OCI-LY3 (cell line): ENCODE measurements at regions not wholly inside any gene's neighbourhood (a gene's known extent, or its start where the extent isn't known, plus 50 kb on each side); places are given as distances from the start of the nearest gene placed in this dataset.

ENCODE experiments used
- H2AFZ ChIP-seq: fragments of 200-600, 300-600 bp; shearing (Covaris generic); 2 replicates; pipeline ENCODE4 v1.6.0; 2014; ENCODE audit warnings: antibody characterized with exemption, low read depth, low read length
- H3K27ac ChIP-seq: fragments of 200-600, 300-600 bp; sonication (generic); 2 replicates; pipeline ENCODE4 v1.5.1; 2014; ENCODE audit warnings: mild to moderate bottlenecking, low read length, moderate library complexity, mixed read lengths
- H3K27me3 ChIP-seq: fragments of 200-600, 300-600 bp; sonication (generic); 2 replicates; pipeline ENCODE4 v1.6.1; 2014; ENCODE audit warnings: low read depth, low read length, mixed read lengths
- H3K36me3 ChIP-seq: fragments of 200-600, 300-600 bp; sonication (generic); replicated peaks from 2 replicates; pipeline ENCODE3; 2014; ENCODE audit warnings: low read depth, low read length, mixed read lengths
- H3K4me1 ChIP-seq: fragments of 300-600, 200-600 bp; sonication (generic); 2 replicates; pipeline ENCODE4 v1.6.1; 2014; ENCODE audit warnings: low read length, mixed read lengths
- H3K4me2 ChIP-seq: fragments of 200-600, 300-600 bp; sonication (generic); 2 replicates; pipeline ENCODE4 v1.6.1; 2014; ENCODE audit warnings: low read length, mixed read lengths
- H3K4me3 ChIP-seq: fragments of 300-600, 200-600 bp; sonication (generic); 2 replicates; pipeline ENCODE4 v1.5.1; 2014; ENCODE audit warnings: antibody characterized with exemption, mild to moderate bottlenecking, low read length, moderate library complexity
- H3K79me2 ChIP-seq: fragments of 300-600, 200-600 bp; shearing (Covaris generic); 2 replicates; pipeline ENCODE4 v1.6.1; 2014; ENCODE audit warnings: mild to moderate bottlenecking, low read length, mixed read lengths
- H3K9ac ChIP-seq: fragments of 300-600, 200-600 bp; shearing (Covaris generic); 2 replicates; pipeline ENCODE4 v1.6.0; 2014; ENCODE audit warnings: mild to moderate bottlenecking, low read length, moderate library complexity
- H3K9me3 ChIP-seq: fragments of 200-600, 300-600 bp; shearing (Covaris generic); 2 replicates; pipeline ENCODE4 v1.6.1; 2014; ENCODE audit warnings: low read length, mixed read lengths; ENCODE audit not compliant: insufficient read depth
- H4K20me1 ChIP-seq: fragments of 200-600, 300-600 bp; sonication (generic); 2 replicates; pipeline ENCODE4 v1.6.1; 2016; ENCODE audit warnings: low read length, mixed read lengths; ENCODE audit not compliant: insufficient read depth
- EZH2phosphoT487 ChIP-seq: fragments of 200-600 bp; shearing (Covaris generic); IDR thresholded peaks from 2 replicates; pipeline ENCODE4 v1.6.1; 2018; ENCODE audit warnings: antibody characterized with exemption, mixed run types, low read depth
- TF ChIP-seq, protein P1 (sequence below): fragments of 200-600, 300-600 bp; sonication (generic); IDR thresholded peaks from 2 replicates; pipeline ENCODE4 v1.5.1; 2014; ENCODE audit warnings: antibody characterized with exemption, low read length, low read depth

DNA sequence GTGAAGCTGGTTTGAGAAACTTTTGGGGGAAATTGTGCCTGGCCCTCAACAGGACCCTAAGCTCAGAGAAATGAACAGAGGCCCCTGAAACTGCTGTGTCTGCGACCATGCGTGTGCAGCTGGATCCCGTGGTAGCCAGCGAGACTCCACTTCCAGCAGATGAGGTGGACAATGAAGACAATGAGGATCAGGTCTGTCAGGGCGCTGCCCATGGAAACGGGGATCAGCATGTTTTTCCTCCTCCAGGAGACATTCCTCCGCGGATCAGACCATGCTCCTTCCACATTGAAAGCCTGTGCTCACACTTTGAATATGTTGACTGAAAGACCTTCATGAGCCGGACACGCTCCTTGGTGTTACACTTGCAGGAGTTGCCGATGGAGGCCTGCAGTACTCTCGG is 1439.8 kb upstream of the ALCAM start:
- Histone ChIP-seq H3K79me2 (no peaks in the 10 kb centered on the region), H3K9ac (no peak overlapping the region), H3K4me3 (no peak overlapping the region), H3K27me3 (no peaks in the 10 kb centered on the region), H3K4me2 (no peak overlapping the region), H3K27ac (no peak overlapping the region), H4K20me1 (no peaks in the 10 kb centered on the region), H3K36me3 (no peaks in the 10 kb centered on the region), H3K4me1 (no peaks in the 10 kb centered on the region), H3K9me3 (no peaks in the 10 kb centered on the region), H2AFZ (no peak overlapping the region)
- TF ChIP-seq, protein P1, sequence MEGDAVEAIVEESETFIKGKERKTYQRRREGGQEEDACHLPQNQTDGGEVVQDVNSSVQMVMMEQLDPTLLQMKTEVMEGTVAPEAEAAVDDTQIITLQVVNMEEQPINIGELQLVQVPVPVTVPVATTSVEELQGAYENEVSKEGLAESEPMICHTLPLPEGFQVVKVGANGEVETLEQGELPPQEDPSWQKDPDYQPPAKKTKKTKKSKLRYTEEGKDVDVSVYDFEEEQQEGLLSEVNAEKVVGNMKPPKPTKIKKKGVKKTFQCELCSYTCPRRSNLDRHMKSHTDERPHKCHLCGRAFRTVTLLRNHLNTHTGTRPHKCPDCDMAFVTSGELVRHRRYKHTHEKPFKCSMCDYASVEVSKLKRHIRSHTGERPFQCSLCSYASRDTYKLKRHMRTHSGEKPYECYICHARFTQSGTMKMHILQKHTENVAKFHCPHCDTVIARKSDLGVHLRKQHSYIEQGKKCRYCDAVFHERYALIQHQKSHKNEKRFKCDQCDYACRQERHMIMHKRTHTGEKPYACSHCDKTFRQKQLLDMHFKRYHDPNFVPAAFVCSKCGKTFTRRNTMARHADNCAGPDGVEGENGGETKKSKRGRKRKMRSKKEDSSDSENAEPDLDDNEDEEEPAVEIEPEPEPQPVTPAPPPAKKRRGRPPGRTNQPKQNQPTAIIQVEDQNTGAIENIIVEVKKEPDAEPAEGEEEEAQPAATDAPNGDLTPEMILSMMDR, result no peak
- no peak for TF ChIP-seq EZH2phosphoT487

DNA sequence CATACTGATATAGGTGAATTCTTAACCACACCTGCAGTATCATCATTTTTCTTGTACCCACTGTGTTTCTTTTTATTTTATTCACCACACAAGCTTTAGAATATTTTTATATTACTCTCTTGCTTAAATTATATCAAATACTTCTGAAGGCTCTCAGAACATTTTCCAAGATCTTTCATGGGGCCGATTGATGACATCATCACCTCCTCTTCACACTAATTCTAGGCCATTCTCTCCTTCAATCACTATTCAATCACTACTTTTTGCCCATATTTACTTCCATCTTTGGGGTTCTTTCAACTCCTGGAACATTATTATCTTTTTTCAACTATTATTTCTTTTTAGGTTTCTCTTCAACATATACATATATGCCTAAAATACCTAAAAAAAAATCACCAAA is 1438.8 kb upstream of the ALCAM start:
- no peak overlapping the region for H3K4me2 ChIP-seq
- H4K20me1 ChIP-seq, result no peaks in the 10 kb centered on the region
- no peaks in the 10 kb centered on the region for H3K27me3 ChIP-seq
- no peaks in the 10 kb centered on the region for H3K36me3 ChIP-seq
- no peaks in the 10 kb centered on the region for H3K79me2 ChIP-seq
- TF ChIP-seq EZH2phosphoT487, result no peak
- TF ChIP-seq, protein P1, result no peak
- no peak overlapping the region for H2AFZ ChIP-seq
- no peak overlapping the region for H3K9ac ChIP-seq
- no peaks in the 10 kb centered on the region for H3K4me1 ChIP-seq
- H3K9me3 ChIP-seq, result no peaks in the 10 kb centered on the region
- no peak overlapping the region for H3K4me3 ChIP-seq
- H3K27ac ChIP-seq, result no peak overlapping the region

DNA sequence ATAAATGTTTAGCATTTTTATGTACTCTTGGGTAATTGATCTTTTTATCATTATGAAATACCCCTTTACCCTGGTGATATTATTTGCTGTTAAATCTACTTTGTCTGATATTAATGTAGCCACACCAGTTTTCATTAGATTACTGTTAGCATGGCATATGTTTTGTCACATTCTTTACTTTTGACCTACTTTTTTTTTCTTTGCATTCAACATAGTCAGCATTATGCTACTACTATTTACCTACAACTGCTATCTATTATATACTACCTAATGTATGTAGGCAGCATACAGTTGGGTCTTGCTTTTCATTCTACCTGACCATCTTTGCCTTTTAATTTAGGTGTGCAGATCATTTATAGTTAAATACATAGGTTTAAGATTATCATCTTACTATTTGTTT is 1429.6 kb upstream of the ALCAM start:
- Histone ChIP-seq H3K4me1 (no peaks in the 10 kb centered on the region), H3K36me3 (no peaks in the 10 kb centered on the region), H2AFZ (no peak overlapping the region), H4K20me1 (no peaks in the 10 kb centered on the region), H3K27me3 (no peaks in the 10 kb centered on the region), H3K9me3 (no peaks in the 10 kb centered on the region), H3K27ac (no peak overlapping the region), H3K4me3 (no peak overlapping the region), H3K4me2 (no peak overlapping the region), H3K9ac (no peak overlapping the region), H3K79me2 (no peaks in the 10 kb centered on the region)
- TF ChIP-seq, protein P1, result no peak
- no peak for TF ChIP-seq EZH2phosphoT487

- H3K4me2 ChIP-seq, result no peak overlapping the region
- H3K4me3 ChIP-seq, result no peak overlapping the region
- no peaks in the 10 kb centered on the region for H3K4me1 ChIP-seq
- no peaks in the 10 kb centered on the region for H3K36me3 ChIP-seq
- H4K20me1 ChIP-seq, result no peaks in the 10 kb centered on the region
- H3K79me2 ChIP-seq, result no peaks in the 10 kb centered on the region
- no peak overlapping the region for H3K27ac ChIP-seq
- H3K27me3 ChIP-seq, result no peaks in the 10 kb centered on the region
- H3K9me3 ChIP-seq, result no peaks in the 10 kb centered on the region
- no peak for TF ChIP-seq EZH2phosphoT487
- TF ChIP-seq, protein P1, result no peak
- no peak overlapping the region for H2AFZ ChIP-seq
- no peak overlapping the region for H3K9ac ChIP-seq
Measured at GRCh38 chr3:103947062-103947461, 1419.6 kb upstream of the ALCAM start.
